ENCODE measurements at regions not wholly inside any gene's neighbourhood (a gene's known extent, or its start where the extent isn't known, plus 50 kb on each side); places are given as distances from the start of the nearest gene placed in this dataset.

- no peak for TF ChIP-seq CTCF (IDR thresholded peaks at IDR 0.05)
- no peak for TF ChIP-seq POLR2A (IDR thresholded peaks at IDR 0.05)
These were observed 57.5 kb downstream of the RGS2 start for GRCh38 chr1:192866241-192866868.
